Hepatocyte (in vitro differentiated cells): ENCODE measurements at regions not wholly inside any gene's neighbourhood (a gene's known extent, or its start where the extent isn't known, plus 50 kb on each side); places are given as distances from the start of the nearest gene placed in this dataset.

Source experiments
- DNase-seq: peaks from one replicate; pipeline ENCODE4 v3.0.0-alpha.2; 2016; ENCODE audit warnings: low spot score
- H2AFZ ChIP-seq: fragments of 200-600 bp; sonication (generic); 2 replicates; pipeline ENCODE4 v1.6.0; 2016; ENCODE audit warnings: antibody characterized with exemption, mild to moderate bottlenecking
- H3K27ac ChIP-seq: fragments of 200-600 bp; sonication (generic); 2 replicates; pipeline ENCODE4 v1.5.1; 2016; ENCODE audit warnings: mild to moderate bottlenecking
- H3K27me3 ChIP-seq: fragments of 200-600 bp; sonication (generic); 2 replicates; pipeline ENCODE4 v1.6.1; 2016
- H3K36me3 ChIP-seq: fragments of 200-600 bp; sonication (generic); replicated peaks from 2 replicates; pipeline ENCODE4 v1.5.1; 2016; ENCODE audit warnings: low read depth; ENCODE audit not compliant: insufficient read depth
- H3K4me1 ChIP-seq: fragments of 200-600 bp; sonication (generic); 2 replicates; pipeline ENCODE4 v1.5.1; 2016; ENCODE audit warnings: mild to moderate bottlenecking, moderate library complexity; ENCODE audit not compliant: insufficient read depth
- H3K4me2 ChIP-seq: fragments of 200-600 bp; sonication (generic); 2 replicates; pipeline ENCODE4 v1.6.0; 2016
- H3K4me3 ChIP-seq: fragments of 200-600 bp; sonication (generic); 2 replicates; pipeline ENCODE4 v1.5.1; 2016; ENCODE audit warnings: mild to moderate bottlenecking
- H3K79me2 ChIP-seq: fragments of 200-600 bp; sonication (generic); 2 replicates; pipeline ENCODE4 v1.6.0; 2017; ENCODE audit warnings: mild to moderate bottlenecking
- H3K9me2 ChIP-seq: fragments of 200-600 bp; sonication (generic); replicated peaks from 2 replicates; pipeline ENCODE4 v1.6.0; 2017; ENCODE audit warnings: mild to moderate bottlenecking; ENCODE audit not compliant: insufficient read depth
- H3K9me3 ChIP-seq: fragments of 200-600 bp; sonication (generic); 2 replicates; pipeline ENCODE4 v1.5.1; 2016; ENCODE audit warnings: low read depth, mild to moderate bottlenecking
- H4K20me1 ChIP-seq: fragments of 200-600 bp; sonication (generic); 2 replicates; pipeline ENCODE4 v1.6.0; 2016; ENCODE audit warnings: mild to moderate bottlenecking; ENCODE audit not compliant: insufficient read depth, poor library complexity, severe bottlenecking
- EZH2 ChIP-seq: fragments of 200-600 bp; sonication (generic); IDR thresholded peaks from 2 replicates; pipeline ENCODE4 v1.6.1; 2016; ENCODE audit warnings: antibody characterized with exemption, mild to moderate bottlenecking, borderline replicate concordance
- EZH2phosphoT487 ChIP-seq: fragments of 200-600 bp; sonication (generic); IDR thresholded peaks from one replicate; pipeline ENCODE4 v1.6.1; 2018; ENCODE audit warnings: antibody characterized with exemption, mild to moderate bottlenecking, low read depth, moderate library complexity; ENCODE audit not compliant: unreplicated experiment, severe bottlenecking
- WGBS: methylation state at CpG from one replicate; pipeline ENCODE4 v1.1.6; 2016; ENCODE audit warnings: low lambda C conversion rate; ENCODE audit errors: missing lambda C conversion rate; 5-methylcytosine and 5-hydroxymethylcytosine counted together
- TF ChIP-seq, protein P1 (sequence below): fragments of 200-600 bp; sonication (generic); IDR thresholded peaks from 2 replicates; pipeline ENCODE4 v1.5.1; 2016; ENCODE audit warnings: antibody characterized with exemption, mild to moderate bottlenecking; ENCODE audit not compliant: poor library complexity

GRCh38 chr1:38221006-38221649 is 174.5 kb upstream of the POU3F1 start:
- TF ChIP-seq EZH2phosphoT487 (no peak), EZH2 (no peak)
- TF ChIP-seq, protein P1, sequence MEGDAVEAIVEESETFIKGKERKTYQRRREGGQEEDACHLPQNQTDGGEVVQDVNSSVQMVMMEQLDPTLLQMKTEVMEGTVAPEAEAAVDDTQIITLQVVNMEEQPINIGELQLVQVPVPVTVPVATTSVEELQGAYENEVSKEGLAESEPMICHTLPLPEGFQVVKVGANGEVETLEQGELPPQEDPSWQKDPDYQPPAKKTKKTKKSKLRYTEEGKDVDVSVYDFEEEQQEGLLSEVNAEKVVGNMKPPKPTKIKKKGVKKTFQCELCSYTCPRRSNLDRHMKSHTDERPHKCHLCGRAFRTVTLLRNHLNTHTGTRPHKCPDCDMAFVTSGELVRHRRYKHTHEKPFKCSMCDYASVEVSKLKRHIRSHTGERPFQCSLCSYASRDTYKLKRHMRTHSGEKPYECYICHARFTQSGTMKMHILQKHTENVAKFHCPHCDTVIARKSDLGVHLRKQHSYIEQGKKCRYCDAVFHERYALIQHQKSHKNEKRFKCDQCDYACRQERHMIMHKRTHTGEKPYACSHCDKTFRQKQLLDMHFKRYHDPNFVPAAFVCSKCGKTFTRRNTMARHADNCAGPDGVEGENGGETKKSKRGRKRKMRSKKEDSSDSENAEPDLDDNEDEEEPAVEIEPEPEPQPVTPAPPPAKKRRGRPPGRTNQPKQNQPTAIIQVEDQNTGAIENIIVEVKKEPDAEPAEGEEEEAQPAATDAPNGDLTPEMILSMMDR, result no peak
- Histone ChIP-seq H3K4me1 (no peaks in the 10 kb centered on the region), H3K9me2 (no peaks in the 10 kb centered on the region), H3K27me3 (peaks cover 9% of the 10 kb centered on the region), H3K4me2 (no peak overlapping the region), H3K36me3 (no peaks in the 10 kb centered on the region), H4K20me1 (no peaks in the 10 kb centered on the region), H3K9me3 (no peaks in the 10 kb centered on the region), H3K27ac (no peak overlapping the region), H3K4me3 (no peak overlapping the region), H3K79me2 (no peaks in the 10 kb centered on the region), H2AFZ (no peak overlapping the region)
- DNase-seq, result no peak
- WGBS, result 59% methylated on average over 9 of the region's 9 CpGs

- H3K4me2 ChIP-seq, result no peak overlapping the region
- no peak overlapping the region for H3K4me3 ChIP-seq
- H3K9me2 ChIP-seq, result no peaks in the 10 kb centered on the region
- no peak overlapping the region for H2AFZ ChIP-seq
- no peak for DNase-seq
- no peaks in the 10 kb centered on the region for H3K4me1 ChIP-seq
- H4K20me1 ChIP-seq, result no peaks in the 10 kb centered on the region
- H3K36me3 ChIP-seq, result no peaks in the 10 kb centered on the region
- H3K27me3 ChIP-seq, result peaks cover 9% of the 10 kb centered on the region
- no peak overlapping the region for H3K27ac ChIP-seq
- no peaks in the 10 kb centered on the region for H3K9me3 ChIP-seq
- 85% methylated on average over 5 of the region's 5 CpGs for WGBS
- TF ChIP-seq, protein P1, result no peak
- TF ChIP-seq EZH2phosphoT487, result no peak
- TF ChIP-seq EZH2, result no peak
- no peaks in the 10 kb centered on the region for H3K79me2 ChIP-seq
Measured at GRCh38 chr1:38217316-38217715, 170.7 kb upstream of the POU3F1 start.

DNA sequence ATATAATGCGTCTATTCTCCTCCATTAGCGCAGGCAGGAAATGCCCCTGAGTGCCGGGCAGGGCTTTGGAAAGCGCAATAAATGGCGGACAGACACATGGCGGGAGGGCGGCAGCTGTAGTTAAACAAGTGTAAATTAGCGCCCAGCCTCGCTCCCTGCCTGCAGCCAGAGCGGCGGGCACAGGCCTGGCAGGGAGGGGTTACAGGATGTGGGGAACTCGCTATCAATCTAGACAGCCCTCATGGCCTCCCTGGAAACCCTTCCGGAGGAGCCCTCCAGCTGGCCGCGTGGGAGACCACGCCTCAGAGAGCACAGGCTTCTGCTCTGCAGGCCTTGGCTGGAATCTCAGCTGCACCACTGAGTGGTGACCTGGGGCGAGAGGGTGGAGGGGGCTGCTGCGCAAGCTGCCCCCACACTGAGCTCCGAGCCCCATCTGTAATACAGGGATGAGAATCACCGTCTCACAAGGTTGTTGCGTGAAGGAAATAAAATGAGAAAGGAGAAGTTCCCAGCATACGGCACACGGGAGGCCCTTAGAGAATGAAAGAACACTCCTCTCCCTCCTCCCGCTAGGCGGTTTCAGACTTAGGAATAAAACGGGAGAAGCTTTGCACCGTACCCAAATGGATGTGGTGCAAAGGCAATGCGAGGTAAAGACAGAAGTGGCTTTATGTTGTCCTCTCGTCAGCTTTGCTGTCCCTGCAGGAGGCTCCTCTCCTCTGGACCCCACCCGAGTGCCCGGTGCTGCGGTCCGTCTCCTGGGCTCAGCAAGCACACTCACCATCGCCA is 167.2 kb upstream of the POU3F1 start:
- DNase-seq, result no peak
- Histone ChIP-seq H3K79me2 (no peaks in the 10 kb centered on the region), H3K27me3 (peaks cover 5% of the 10 kb centered on the region), H3K4me1 (no peaks in the 10 kb centered on the region), H3K36me3 (no peaks in the 10 kb centered on the region), H3K4me2 (no peak overlapping the region), H3K27ac (no peak overlapping the region), H3K9me2 (no peaks in the 10 kb centered on the region), H3K9me3 (no peaks in the 10 kb centered on the region), H3K4me3 (no peak overlapping the region), H2AFZ (no peak overlapping the region), H4K20me1 (no peaks in the 10 kb centered on the region)
- 89% methylated on average over 34 of the region's 34 CpGs for WGBS
- TF ChIP-seq EZH2, result no peak
- TF ChIP-seq, protein P1, result no peak
- TF ChIP-seq EZH2phosphoT487, result no peak
